ENCODE measurements at regions not wholly inside any gene's neighbourhood (a gene's known extent, or its start where the extent isn't known, plus 50 kb on each side); places are given as distances from the start of the nearest gene placed in this dataset.

- CTCF ChIA-PET: no interaction called here
- H3K4me3 Mint-ChIP-seq (ENCODE audit: low read depth, unreplicated experiment): no peak overlapping the region
- no peaks in the 10 kb centered on the region for H3K4me1 Mint-ChIP-seq (ENCODE audit: low read depth, unreplicated experiment)
- no peaks in the 10 kb centered on the region for H3K27me3 Mint-ChIP-seq (ENCODE audit: unreplicated experiment)
- H3K36me3 Mint-ChIP-seq (ENCODE audit: insufficient read depth, unreplicated experiment): peaks cover 5% of the 10 kb centered on the region
- DNase-seq: no peak
- intact Hi-C loops (cut with micrococcal nuclease; ENCODE audit: unreplicated experiment): no loop called here
- no peak for TF ChIP-seq CTCF (IDR thresholded peaks at IDR 0.05; ENCODE audit: unreplicated experiment)
- peaks cover 16% of the 10 kb centered on the region for H3K9me3 Mint-ChIP-seq (ENCODE audit: low read depth, unreplicated experiment)
- no TSS peak for BruUV-seq (replicated peaks)
- H3K27ac Mint-ChIP-seq (ENCODE audit: unreplicated experiment): no peak overlapping the region
Observed at GRCh38 chr5:5021436-5021835, 118.7 kb upstream of the ADAMTS16 start.

- intact Hi-C loops (cut with micrococcal nuclease; ENCODE audit: unreplicated experiment): no loop called here
- Mint-ChIP-seq H3K9me3 (ENCODE audit: low read depth, unreplicated experiment) (peaks cover 9% of the 10 kb centered on the region), H3K4me3 (ENCODE audit: low read depth, unreplicated experiment) (no peak overlapping the region), H3K27ac (ENCODE audit: unreplicated experiment) (no peak overlapping the region), H3K36me3 (ENCODE audit: insufficient read depth, unreplicated experiment) (peaks cover 5% of the 10 kb centered on the region), H3K4me1 (ENCODE audit: low read depth, unreplicated experiment) (no peaks in the 10 kb centered on the region), H3K27me3 (ENCODE audit: unreplicated experiment) (no peaks in the 10 kb centered on the region)
- no peak for DNase-seq
- BruUV-seq (replicated peaks): no TSS peak
- no peak for TF ChIP-seq CTCF (IDR thresholded peaks at IDR 0.05; ENCODE audit: unreplicated experiment)
- CTCF ChIA-PET: interaction anchor here (0.7 kb wide), 1 partner anchor 120 kb away, joined by 4 read pairs; no protein-coding TSS in a partner anchor
Observed at GRCh38 chr5:5025098-5025773, 114.9 kb upstream of the ADAMTS16 start.

GRCh38 chr5:5025774-5026408 is 114.2 kb upstream of the ADAMTS16 start:
- intact Hi-C loops (cut with micrococcal nuclease; ENCODE audit: unreplicated experiment): no loop called here
- DNase-seq: no peak
- no peak for TF ChIP-seq CTCF (IDR thresholded peaks at IDR 0.05; ENCODE audit: unreplicated experiment)
- BruUV-seq (replicated peaks): no TSS peak
- H3K27ac Mint-ChIP-seq (ENCODE audit: unreplicated experiment): no peak overlapping the region
- no peaks in the 10 kb centered on the region for H3K4me1 Mint-ChIP-seq (ENCODE audit: low read depth, unreplicated experiment)
- H3K27me3 Mint-ChIP-seq (ENCODE audit: unreplicated experiment): no peaks in the 10 kb centered on the region
- CTCF ChIA-PET: no interaction called here
- peaks cover 12% of the 10 kb centered on the region for H3K9me3 Mint-ChIP-seq (ENCODE audit: low read depth, unreplicated experiment)
- no peak overlapping the region for H3K4me3 Mint-ChIP-seq (ENCODE audit: low read depth, unreplicated experiment)
- peaks cover 5% of the 10 kb centered on the region for H3K36me3 Mint-ChIP-seq (ENCODE audit: insufficient read depth, unreplicated experiment)

GRCh38 chr5:5026409-5026785 is 113.7 kb upstream of the ADAMTS16 start:
- CTCF ChIA-PET: no interaction called here
- peaks cover 5% of the 10 kb centered on the region for H3K36me3 Mint-ChIP-seq (ENCODE audit: insufficient read depth, unreplicated experiment)
- no peaks in the 10 kb centered on the region for H3K27me3 Mint-ChIP-seq (ENCODE audit: unreplicated experiment)
- peaks cover 12% of the 10 kb centered on the region for H3K9me3 Mint-ChIP-seq (ENCODE audit: low read depth, unreplicated experiment)
- H3K27ac Mint-ChIP-seq (ENCODE audit: unreplicated experiment): no peak overlapping the region
- intact Hi-C loops (cut with micrococcal nuclease; ENCODE audit: unreplicated experiment): no loop called here
- no TSS peak for BruUV-seq (replicated peaks)
- no peak overlapping the region for H3K4me3 Mint-ChIP-seq (ENCODE audit: low read depth, unreplicated experiment)
- H3K4me1 Mint-ChIP-seq (ENCODE audit: low read depth, unreplicated experiment): no peaks in the 10 kb centered on the region
- no peak for DNase-seq
- no peak for TF ChIP-seq CTCF (IDR thresholded peaks at IDR 0.05; ENCODE audit: unreplicated experiment)
